HEK293 (cell line): ENCODE measurements at regions not wholly inside any gene's neighbourhood (a gene's known extent, or its start where the extent isn't known, plus 50 kb on each side); places are given as distances from the start of the nearest gene placed in this dataset.

Source experiments
- CTCF ChIA-PET: fragments of 350-600 bp; formaldehyde crosslinking; extraction: SDS; loops from one replicate; lab custom pipeline; 2021; ENCODE audit warnings: antibody characterized with exemption; lab: Yijun Ruan, JAX
- POLR2A ChIA-PET: fragments of 300-600 bp; formaldehyde crosslinking; extraction: SDS; loops from one replicate; lab custom pipeline; 2020; ENCODE audit warnings: antibody characterized with exemption, inconsistent platforms; lab: Yijun Ruan, JAX
- H3K27ac ChIP-seq: fragments of 200-500 bp; sonication (Bioruptor generic); 2 replicates; pipeline ENCODE4 v1.5.1; 2014; ENCODE audit warnings: low read depth, low read length, control low read depth, inconsistent platforms; ENCODE audit errors: extremely low read depth
- H3K36me3 ChIP-seq, 2 experiments: fragments of 200-500 bp in 1 of 2; sonication (Bioruptor generic) in 1 of 2; 1 replicate in 1 of 2; 2 replicates in 1 of 2; pipeline ENCODE4 v1.5.1; 2014 to 2017; ENCODE audit warnings: inconsistent platforms in 2 of 2, low read length in 2 of 2; ENCODE audit not compliant: control insufficient read depth in 2 of 2, insufficient read depth in 1 of 2
- H3K4me1 ChIP-seq: fragments of 200-500 bp; sonication (Bioruptor generic); 2 replicates; pipeline ENCODE4 v1.5.1; 2014; ENCODE audit warnings: mild to moderate bottlenecking, low read length, inconsistent platforms; ENCODE audit not compliant: control insufficient read depth, insufficient read depth
- H3K4me3 ChIP-seq: 2 replicates; pipeline ENCODE4 v1.5.1; 2011; ENCODE audit warnings: low read depth, mild to moderate bottlenecking, control low read depth, low read length, moderate library complexity
- H3K9me3 ChIP-seq: fragments of 200-500 bp; sonication (Bioruptor generic); 2 replicates; pipeline ENCODE4 v1.5.1; 2014; ENCODE audit warnings: low read depth, low read length, inconsistent platforms; ENCODE audit not compliant: control insufficient read depth, insufficient read depth
- EGR2 ChIP-seq: fragments of 450-650 bp; formaldehyde crosslinking; IDR thresholded peaks from 2 replicates; pipeline ENCODE4 v1.5.1; 2016; ENCODE audit warnings: low read depth, missing biosample characterization, missing genetic modification characterization
- KLF1 ChIP-seq: fragments of 450-650 bp; formaldehyde crosslinking; IDR thresholded peaks from 2 replicates; pipeline ENCODE4 v1.5.1; 2016; ENCODE audit warnings: missing biosample characterization, missing genetic modification characterization
- SP3 ChIP-seq: fragments of 450-650 bp; formaldehyde crosslinking; IDR thresholded peaks from 2 replicates; pipeline ENCODE4 v1.5.1; 2016; ENCODE audit warnings: missing biosample characterization, missing genetic modification characterization
- SP7 ChIP-seq: fragments of 450-650 bp; formaldehyde crosslinking; IDR thresholded peaks from 2 replicates; pipeline ENCODE4 v1.5.1; 2016; ENCODE audit warnings: missing biosample characterization, missing genetic modification characterization
- ZBTB6 ChIP-seq: fragments of 450-650 bp; formaldehyde crosslinking; IDR thresholded peaks from 2 replicates; pipeline ENCODE4 v1.5.1; 2017; ENCODE audit warnings: missing biosample characterization, missing genetic modification characterization
- ZIC2 ChIP-seq: fragments of 450-650 bp; formaldehyde crosslinking; IDR thresholded peaks from 2 replicates; pipeline ENCODE4 v1.5.1; 2016; ENCODE audit warnings: missing biosample characterization, missing genetic modification characterization
- ZNF266 ChIP-seq: fragments of 450-650 bp; formaldehyde crosslinking; IDR thresholded peaks from 2 replicates; pipeline ENCODE4 v1.5.1; 2016; ENCODE audit warnings: missing biosample characterization, missing genetic modification characterization, low read depth
- ZNF274 ChIP-seq, 2 experiments: fragments of 200-500 bp in 1 of 2; fragments of 450-650 bp in 1 of 2; sonication (Bioruptor generic) in 1 of 2; formaldehyde crosslinking in 1 of 2; IDR thresholded peaks; 2 replicates each; pipeline versions ENCODE4 v1.5.1 to v1.6.1; 2014 to 2016; ENCODE audit warnings: borderline replicate concordance in 1 of 2, inconsistent platforms in 1 of 2, low read length in 1 of 2, missing biosample characterization in 1 of 2, missing genetic modification characterization in 1 of 2
- ZNF302 ChIP-seq: fragments of 450-650 bp; formaldehyde crosslinking; IDR thresholded peaks from 2 replicates; pipeline ENCODE4 v1.5.1; 2016; ENCODE audit warnings: missing biosample characterization, missing genetic modification characterization, low read depth
- ZNF335 ChIP-seq: fragments of 450-650 bp; formaldehyde crosslinking; conservative IDR thresholded peaks from 2 replicates; pipeline ENCODE4 v1.5.1; 2016; ENCODE audit warnings: missing biosample characterization, missing genetic modification characterization
- ZNF341 ChIP-seq: fragments of 450-650 bp; formaldehyde crosslinking; IDR thresholded peaks from 2 replicates; pipeline ENCODE4; 2016; ENCODE audit warnings: low read depth, missing biosample characterization, missing genetic modification characterization
- ZNF366 ChIP-seq: fragments of 450-650 bp; formaldehyde crosslinking; conservative IDR thresholded peaks from 2 replicates; pipeline ENCODE4 v1.5.1; 2016; ENCODE audit warnings: missing biosample characterization, missing genetic modification characterization
- ZNF624 ChIP-seq: fragments of 450-650 bp; formaldehyde crosslinking; IDR thresholded peaks from 2 replicates; pipeline ENCODE4 v1.5.1; 2017; ENCODE audit warnings: missing biosample characterization, missing genetic modification characterization
- ZNF660 ChIP-seq: fragments of 450-650 bp; IDR thresholded peaks from 2 replicates; pipeline ENCODE4 v1.5.1; 2018; ENCODE audit warnings: missing biosample characterization, mild to moderate bottlenecking, missing genetic modification characterization
- ZNF843 ChIP-seq: fragments of 450-650 bp; formaldehyde crosslinking; IDR thresholded peaks from 2 replicates; pipeline ENCODE4 v1.5.1; 2016; ENCODE audit warnings: missing biosample characterization, missing genetic modification characterization
- ZSCAN30 ChIP-seq: fragments of 450-650 bp; IDR thresholded peaks from 2 replicates; pipeline ENCODE4 v1.5.1; 2018; ENCODE audit warnings: missing biosample characterization, mild to moderate bottlenecking, missing genetic modification characterization, moderate library complexity
- TF ChIP-seq, protein P1 (sequence below): fragments of 450-650 bp; formaldehyde crosslinking; IDR thresholded peaks from 2 replicates; pipeline ENCODE4 v1.5.1; 2016; ENCODE audit warnings: missing biosample characterization, missing genetic modification characterization
- TF ChIP-seq, protein P2 (sequence below): IDR thresholded peaks from 2 replicates; pipeline ENCODE4 v1.6.1; 2011; ENCODE audit warnings: mild to moderate bottlenecking, low read depth, low read length, borderline replicate concordance

GRCh38 chr6:4287811-4288244, 152.5 kb upstream of the ECI2 start (continued):
- TF ChIP-seq, protein P1, sequence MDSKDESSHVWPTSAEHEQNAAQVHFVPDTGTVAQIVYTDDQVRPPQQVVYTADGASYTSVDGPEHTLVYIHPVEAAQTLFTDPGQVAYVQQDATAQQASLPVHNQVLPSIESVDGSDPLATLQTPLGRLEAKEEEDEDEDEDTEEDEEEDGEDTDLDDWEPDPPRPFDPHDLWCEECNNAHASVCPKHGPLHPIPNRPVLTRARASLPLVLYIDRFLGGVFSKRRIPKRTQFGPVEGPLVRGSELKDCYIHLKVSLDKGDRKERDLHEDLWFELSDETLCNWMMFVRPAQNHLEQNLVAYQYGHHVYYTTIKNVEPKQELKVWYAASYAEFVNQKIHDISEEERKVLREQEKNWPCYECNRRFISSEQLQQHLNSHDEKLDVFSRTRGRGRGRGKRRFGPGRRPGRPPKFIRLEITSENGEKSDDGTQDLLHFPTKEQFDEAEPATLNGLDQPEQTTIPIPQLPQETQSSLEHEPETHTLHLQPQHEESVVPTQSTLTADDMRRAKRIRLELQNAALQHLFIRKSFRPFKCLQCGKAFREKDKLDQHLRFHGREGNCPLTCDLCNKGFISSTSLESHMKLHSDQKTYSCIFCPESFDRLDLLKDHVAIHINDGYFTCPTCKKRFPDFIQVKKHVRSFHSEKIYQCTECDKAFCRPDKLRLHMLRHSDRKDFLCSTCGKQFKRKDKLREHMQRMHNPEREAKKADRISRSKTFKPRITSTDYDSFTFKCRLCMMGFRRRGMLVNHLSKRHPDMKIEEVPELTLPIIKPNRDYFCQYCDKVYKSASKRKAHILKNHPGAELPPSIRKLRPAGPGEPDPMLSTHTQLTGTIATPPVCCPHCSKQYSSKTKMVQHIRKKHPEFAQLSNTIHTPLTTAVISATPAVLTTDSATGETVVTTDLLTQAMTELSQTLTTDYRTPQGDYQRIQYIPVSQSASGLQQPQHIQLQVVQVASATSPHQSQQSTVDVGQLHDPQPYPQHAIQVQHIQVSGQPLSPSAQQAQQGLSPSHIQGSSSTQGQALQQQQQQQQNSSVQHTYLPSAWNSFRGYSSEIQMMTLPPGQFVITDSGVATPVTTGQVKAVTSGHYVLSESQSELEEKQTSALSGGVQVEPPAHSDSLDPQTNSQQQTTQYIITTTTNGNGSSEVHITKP (tag by site-specific recombination): peak; percentile 79
- TF ChIP-seq SP3 (tag by site-specific recombination) (no peak), ZNF341 (tag by site-specific recombination) (no peak), ZNF660 (no peak), ZNF274 (IDR thresholded peaks at IDR 0.05; ENCODE audit: low read length) (no peak), ZNF274 (tag by site-specific recombination; IDR thresholded peaks at IDR 0.05; ENCODE audit: borderline replicate concordance) (no peak), ZNF843 (tag by site-specific recombination) (no peak), ZSCAN30 (no peak), ZNF266 (no peak), EGR2 (tag by site-specific recombination) (no peak), ZNF624 (tag by site-specific recombination) (no peak), ZNF335 (peak; percentile 52), KLF1 (tag by site-specific recombination) (peak; percentile 71), ZIC2 (tag by site-specific recombination) (peak; percentile 11; the same call in 1 of the 2 replicates), ZNF366 (tag by site-specific recombination) (0 out of 2 replicates have a peak, but pooled peaks have one; percentile 14), SP7 (peak; percentile 56; the same call in 1 of the 2 replicates)

DNA sequence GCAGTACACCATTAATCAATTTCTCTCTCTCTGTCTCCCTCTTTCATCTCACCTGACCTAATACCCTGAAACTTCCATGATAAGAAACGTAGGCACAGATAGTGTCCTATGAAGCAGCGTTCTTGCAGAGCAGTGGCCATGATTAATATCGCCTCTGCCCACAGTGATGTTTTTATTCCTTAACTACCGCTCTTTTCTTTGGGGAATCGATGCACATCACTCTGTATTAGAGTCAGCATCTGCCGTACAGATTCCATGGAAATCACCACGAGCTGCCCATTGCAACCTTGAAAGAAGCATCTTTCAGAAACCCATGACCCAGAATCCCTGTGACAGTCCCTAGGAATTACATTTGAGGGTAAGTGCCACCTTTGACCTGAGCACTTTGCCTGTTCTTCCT, 152.0 kb upstream of the ECI2 start:
- H3K36me3 ChIP-seq: no peaks in the 10 kb centered on the region
- no peak for TF ChIP-seq ZNF302 (tag by site-specific recombination)
- TF ChIP-seq ZSCAN30: no peak
- TF ChIP-seq ZBTB6: no peak
- CTCF ChIA-PET: interaction anchor here (0.7 kb wide), 1 partner anchor 75 kb away, joined by 3 read pairs; no protein-coding TSS in a partner anchor
- no peaks in the 10 kb centered on the region for H3K9me3 ChIP-seq
- H3K4me3 ChIP-seq: no peak overlapping the region
- POLR2A ChIA-PET: no interaction called here
- H3K4me1 ChIP-seq: peaks cover 4% of the 10 kb centered on the region
- H3K27ac ChIP-seq: no peak overlapping the region

DNA sequence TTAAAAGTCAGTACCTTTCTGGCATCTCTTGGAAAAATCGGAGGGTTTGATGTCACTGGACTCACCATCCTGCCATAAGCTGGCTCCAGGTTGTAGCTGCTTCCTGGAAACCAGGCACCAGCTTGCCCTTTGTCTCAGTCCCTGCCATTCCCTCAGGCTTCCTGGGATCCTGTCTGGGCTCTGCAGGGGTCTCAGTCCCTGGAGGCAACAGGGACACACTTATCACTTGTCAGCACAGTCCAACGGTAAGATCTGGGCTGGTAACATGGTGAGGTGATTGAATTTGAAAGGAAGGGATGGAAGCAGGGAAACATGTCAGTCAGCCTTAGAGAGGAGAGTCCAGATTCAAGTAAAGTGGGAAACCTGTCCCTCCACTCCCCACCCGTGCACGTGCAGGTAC, 147.6 kb upstream of the ECI2 start:
- POLR2A ChIA-PET: no interaction called here
- CTCF ChIA-PET: interaction anchor here (0.6 to 1.0 kb wide), 4 partner anchors 18 to 800 kb away, joined by 3 to 4 read pairs (median 3); no protein-coding TSS in a partner anchor
- Histone ChIP-seq H3K36me3 (no peaks in the 10 kb centered on the region), H3K9me3 (no peaks in the 10 kb centered on the region; the same call in 1 of the 2 replicates), H3K4me3 (no peak overlapping the region), H3K27ac (no peak overlapping the region), H3K4me1 (peaks cover 8% of the 10 kb centered on the region)
- TF ChIP-seq ZIC2 (tag by site-specific recombination): peak; percentile 39; the same call in 1 of the 2 replicates
- TF ChIP-seq, protein P2, sequence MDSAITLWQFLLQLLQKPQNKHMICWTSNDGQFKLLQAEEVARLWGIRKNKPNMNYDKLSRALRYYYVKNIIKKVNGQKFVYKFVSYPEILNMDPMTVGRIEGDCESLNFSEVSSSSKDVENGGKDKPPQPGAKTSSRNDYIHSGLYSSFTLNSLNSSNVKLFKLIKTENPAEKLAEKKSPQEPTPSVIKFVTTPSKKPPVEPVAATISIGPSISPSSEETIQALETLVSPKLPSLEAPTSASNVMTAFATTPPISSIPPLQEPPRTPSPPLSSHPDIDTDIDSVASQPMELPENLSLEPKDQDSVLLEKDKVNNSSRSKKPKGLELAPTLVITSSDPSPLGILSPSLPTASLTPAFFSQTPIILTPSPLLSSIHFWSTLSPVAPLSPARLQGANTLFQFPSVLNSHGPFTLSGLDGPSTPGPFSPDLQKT: no peak
